Urinary bladder (tissue), 3 donors: ENCODE measurements at regions not wholly inside any gene's neighbourhood (a gene's known extent, or its start where the extent isn't known, plus 50 kb on each side); places are given as distances from the start of the nearest gene placed in this dataset.

ENCODE experiments used
- DNase-seq: peaks from one replicate; pipeline ENCODE4 v3.0.0-alpha.2; 2015; ENCODE audit errors: extremely low spot score
- H3K27ac ChIP-seq: one replicate; pipeline ENCODE4 v1.5.1; 2013; ENCODE audit warnings: low read depth, mild to moderate bottlenecking, moderate library complexity
- H3K36me3 ChIP-seq: one replicate; pipeline ENCODE4 v1.6.1; 2013; ENCODE audit warnings: mild to moderate bottlenecking, moderate library complexity; ENCODE audit not compliant: insufficient read depth
- H3K4me1 ChIP-seq: one replicate; pipeline ENCODE4 v1.6.1; 2013; ENCODE audit warnings: mild to moderate bottlenecking, moderate library complexity; ENCODE audit not compliant: insufficient read depth
- H3K4me3 ChIP-seq: one replicate; pipeline ENCODE4 v1.5.1; 2013; ENCODE audit warnings: low read depth, low read length
- WGBS: extraction: QIAGEN DNeasy Blood & Tissue Kit; methylation state at CpG from one replicate; pipeline ENCODE4 v1.1.7; 2013; 5-methylcytosine and 5-hydroxymethylcytosine counted together
- donor health status: healthy with polysubstance abuse.
- donor health status: healthy.

- no peaks in the 10 kb centered on the region for H3K4me1 ChIP-seq
- no peak for DNase-seq
- H3K4me3 ChIP-seq = no peak overlapping the region
- H3K36me3 ChIP-seq = no peaks in the 10 kb centered on the region
- no peak overlapping the region for H3K27ac ChIP-seq
- 40% methylated on average over 6 of the region's 6 CpGs for WGBS
These were observed 58.3 kb downstream of the C11orf87 start for GRCh38 chr11:109480251-109480650.

- H3K4me3 ChIP-seq = no peak overlapping the region
- no peaks in the 10 kb centered on the region for H3K4me1 ChIP-seq
- no peak for DNase-seq
- H3K36me3 ChIP-seq = no peaks in the 10 kb centered on the region
- no peak overlapping the region for H3K27ac ChIP-seq
- 49% methylated on average over 1 of the region's 1 CpG for WGBS
These were observed 64.1 kb downstream of the C11orf87 start for GRCh38 chr11:109486129-109486528.

GRCh38 chr11:109490953-109491635 lies 69.1 kb downstream of the C11orf87 start:
- 40% methylated on average over 4 of the region's 4 CpGs for WGBS
- DNase-seq = no peak
- no peaks in the 10 kb centered on the region for H3K36me3 ChIP-seq
- H3K4me1 ChIP-seq = no peaks in the 10 kb centered on the region
- no peak overlapping the region for H3K27ac ChIP-seq
- no peak overlapping the region for H3K4me3 ChIP-seq

DNA sequence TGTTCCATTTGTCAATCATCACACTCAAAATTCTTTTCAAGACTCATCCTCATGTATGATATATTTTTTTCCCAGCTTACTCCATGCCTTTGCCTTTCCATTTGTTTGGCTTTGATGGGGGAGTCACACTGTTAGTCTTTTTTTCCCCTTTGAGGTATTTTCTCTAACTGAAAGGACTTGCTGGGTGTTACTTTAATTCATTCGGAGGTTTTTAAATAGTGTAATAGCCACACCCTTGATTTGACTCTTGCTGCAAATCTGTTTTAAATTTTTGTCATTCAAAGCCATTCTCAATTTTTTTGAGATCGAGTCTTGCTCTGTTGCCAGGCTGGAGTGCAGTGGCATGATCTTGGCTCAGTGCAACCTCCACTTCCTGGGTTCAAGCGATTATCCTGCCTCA lies 84.1 kb downstream of the C11orf87 start:
- DNase-seq = no peak
- Histone ChIP-seq H3K4me1 (no peaks in the 10 kb centered on the region), H3K4me3 (no peak overlapping the region), H3K27ac (no peak overlapping the region), H3K36me3 (no peaks in the 10 kb centered on the region)
- WGBS = 84% methylated on average over 3 of the region's 3 CpGs

GRCh38 chr11:109507331-109507730 lies 85.3 kb downstream of the C11orf87 start:
- 75% methylated on average over 4 of the region's 4 CpGs for WGBS
- Histone ChIP-seq H3K36me3 (no peaks in the 10 kb centered on the region), H3K27ac (no peak overlapping the region), H3K4me1 (no peaks in the 10 kb centered on the region), H3K4me3 (no peak overlapping the region)
- no peak for DNase-seq

GRCh38 chr11:109507836-109508561 lies 86.0 kb downstream of the C11orf87 start:
- Histone ChIP-seq H3K36me3 (no peaks in the 10 kb centered on the region), H3K4me3 (no peak overlapping the region), H3K27ac (no peak overlapping the region), H3K4me1 (no peaks in the 10 kb centered on the region)
- DNase-seq = peak; percentile 2
- WGBS = 80% methylated on average over 1 of the region's 1 CpG

- H3K4me1 ChIP-seq = no peaks in the 10 kb centered on the region
- WGBS = 88% methylated on average over 2 of the region's 2 CpGs
- H3K27ac ChIP-seq = no peak overlapping the region
- DNase-seq = no peak
- H3K36me3 ChIP-seq = no peaks in the 10 kb centered on the region
- no peak overlapping the region for H3K4me3 ChIP-seq
These were observed 87.0 kb downstream of the C11orf87 start for GRCh38 chr11:109508943-109509342.

GRCh38 chr11:109510316-109510715 lies 88.3 kb downstream of the C11orf87 start:
- no peak overlapping the region for H3K4me3 ChIP-seq
- DNase-seq = no peak
- H3K36me3 ChIP-seq = no peaks in the 10 kb centered on the region
- no peaks in the 10 kb centered on the region for H3K4me1 ChIP-seq
- no peak overlapping the region for H3K27ac ChIP-seq
- 36% methylated on average over 1 of the region's 1 CpG for WGBS

GRCh38 chr11:109511598-109511997 lies 89.6 kb downstream of the C11orf87 start:
- H3K4me3 ChIP-seq = no peak overlapping the region
- H3K4me1 ChIP-seq = no peaks in the 10 kb centered on the region
- no peak for DNase-seq
- no peaks in the 10 kb centered on the region for H3K36me3 ChIP-seq
- no peak overlapping the region for H3K27ac ChIP-seq

DNA sequence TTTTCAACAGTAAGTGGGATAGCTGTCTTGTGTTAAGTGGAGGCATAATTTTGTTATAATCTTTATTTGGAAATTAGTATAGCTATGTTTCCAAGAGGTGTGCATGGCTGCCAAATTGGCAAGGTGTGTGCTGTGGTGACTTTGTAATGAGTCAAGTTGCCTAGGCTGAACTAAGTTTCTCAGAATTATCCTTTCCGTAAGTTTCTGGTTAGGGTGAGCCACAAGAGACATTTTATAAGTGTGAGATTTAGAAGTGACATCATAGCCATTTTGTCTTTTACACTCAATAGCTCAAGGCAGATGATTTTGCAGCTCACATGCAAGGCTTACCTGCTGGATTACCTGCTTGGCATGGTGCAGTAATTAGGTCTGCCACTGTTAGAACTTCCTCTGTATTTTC lies 90.3 kb downstream of the C11orf87 start:
- WGBS = 77% methylated on average over 1 of the region's 1 CpG
- no peak for DNase-seq
- H3K36me3 ChIP-seq = no peaks in the 10 kb centered on the region
- H3K27ac ChIP-seq = no peak overlapping the region
- no peak overlapping the region for H3K4me3 ChIP-seq
- no peaks in the 10 kb centered on the region for H3K4me1 ChIP-seq

DNA sequence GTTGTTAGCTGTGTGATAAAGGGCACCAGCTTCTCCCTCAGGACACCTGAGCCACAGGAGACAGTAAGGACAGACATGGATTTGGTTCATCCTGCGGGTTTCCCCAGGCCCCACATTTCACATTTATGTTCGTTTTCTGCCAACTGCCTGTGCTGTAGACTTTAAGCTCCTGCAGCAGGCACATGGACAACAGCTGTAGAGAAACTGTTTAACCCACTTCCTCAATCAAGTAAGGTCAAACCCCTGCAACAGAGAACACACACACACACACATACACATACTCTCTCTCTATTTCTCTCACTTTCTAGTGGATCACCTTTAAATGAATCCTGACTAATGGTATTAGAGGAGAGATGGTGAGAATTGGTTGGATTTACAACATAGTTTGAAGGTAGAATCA lies 90.7 kb downstream of the C11orf87 start:
- 49% methylated on average over 2 of the region's 2 CpGs for WGBS
- no peak for DNase-seq
- Histone ChIP-seq H3K27ac (no peak overlapping the region), H3K36me3 (no peaks in the 10 kb centered on the region), H3K4me1 (no peaks in the 10 kb centered on the region), H3K4me3 (no peak overlapping the region)

GRCh38 chr11:109514313-109515018 lies 92.5 kb downstream of the C11orf87 start:
- no peak for DNase-seq
- Histone ChIP-seq H3K4me1 (no peaks in the 10 kb centered on the region), H3K36me3 (no peaks in the 10 kb centered on the region), H3K27ac (no peak overlapping the region), H3K4me3 (no peak overlapping the region)
- 39% methylated on average over 2 of the region's 2 CpGs for WGBS

GRCh38 chr11:109519253-109519652 lies 97.3 kb downstream of the C11orf87 start:
- Histone ChIP-seq H3K4me1 (no peaks in the 10 kb centered on the region), H3K27ac (no peak overlapping the region), H3K36me3 (no peaks in the 10 kb centered on the region), H3K4me3 (no peak overlapping the region)
- WGBS = 76% methylated on average over 2 of the region's 2 CpGs
- DNase-seq = no peak

DNA sequence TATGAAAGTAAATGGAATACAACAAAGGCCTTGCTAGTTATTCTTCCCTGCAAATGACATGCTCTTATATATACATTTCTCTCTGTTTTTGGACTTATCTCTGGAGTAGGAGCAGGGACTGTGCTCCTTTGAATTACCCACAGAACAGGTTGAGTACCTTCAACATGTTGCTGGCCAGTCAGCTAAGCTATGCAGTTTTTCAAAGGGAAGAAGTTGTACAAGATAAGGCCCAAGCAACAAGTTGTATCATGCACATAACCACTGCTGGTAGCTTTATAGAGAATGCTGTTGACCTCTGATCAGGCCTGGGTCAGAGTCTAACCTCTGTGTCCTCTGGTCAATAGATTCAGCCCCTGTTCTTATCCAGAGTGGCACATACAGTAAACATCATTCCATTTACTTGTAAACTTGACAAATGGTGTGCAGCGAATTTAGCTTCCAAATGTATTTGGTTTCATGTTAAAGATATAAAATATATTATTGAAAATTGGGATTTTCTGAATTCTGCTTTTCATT lies 99.6 kb downstream of the C11orf87 start:
- 69% methylated on average over 1 of the region's 1 CpG for WGBS
- Histone ChIP-seq H3K36me3 (no peaks in the 10 kb centered on the region), H3K27ac (no peak overlapping the region), H3K4me1 (no peaks in the 10 kb centered on the region), H3K4me3 (no peak overlapping the region)
- DNase-seq = no peak
